Activated naive CD4-positive, alpha-beta T cell treated with anti-CD3 and anti-CD28 coated beads, Interleukin-2, amount 10 ng/mL, durations not matched to agents 7 days and 5 days (primary cell): ENCODE measurements at regions not wholly inside any gene's neighbourhood (a gene's known extent, or its start where the extent isn't known, plus 50 kb on each side); places are given as distances from the start of the nearest gene placed in this dataset.

Experiments
- CTCF ChIA-PET: fragments of 350-600 bp; sonication (Branson Sonifier 250); formaldehyde crosslinking; loops from one replicate; lab custom pipeline; 2021; ENCODE audit warnings: antibody characterized with exemption; lab: Charles Lee
- DNase-seq: peaks from one replicate; pipeline ENCODE4 v3.0.0-alpha.2; 2020
- H3K27ac Mint-ChIP-seq: one replicate; pipeline ENCODE4 v1.8.0; 2021; ENCODE audit warnings: mild to moderate bottlenecking, moderate library complexity, mixed read lengths
- H3K27me3 Mint-ChIP-seq: one replicate; pipeline ENCODE4 v1.8.0; 2021; ENCODE audit warnings: mild to moderate bottlenecking, mixed read lengths
- H3K36me3 Mint-ChIP-seq: one replicate; pipeline ENCODE4 v1.8.0; 2021; ENCODE audit warnings: mixed read lengths
- H3K4me1 Mint-ChIP-seq: one replicate; pipeline ENCODE4 v1.8.0; 2021; ENCODE audit warnings: mixed read lengths
- H3K4me3 Mint-ChIP-seq: one replicate; pipeline ENCODE4 v1.8.0; 2021; ENCODE audit warnings: mild to moderate bottlenecking, moderate library complexity, mixed read lengths
- H3K9me3 Mint-ChIP-seq: one replicate; pipeline ENCODE4 v1.8.0; 2021; ENCODE audit warnings: mixed read lengths

DNA sequence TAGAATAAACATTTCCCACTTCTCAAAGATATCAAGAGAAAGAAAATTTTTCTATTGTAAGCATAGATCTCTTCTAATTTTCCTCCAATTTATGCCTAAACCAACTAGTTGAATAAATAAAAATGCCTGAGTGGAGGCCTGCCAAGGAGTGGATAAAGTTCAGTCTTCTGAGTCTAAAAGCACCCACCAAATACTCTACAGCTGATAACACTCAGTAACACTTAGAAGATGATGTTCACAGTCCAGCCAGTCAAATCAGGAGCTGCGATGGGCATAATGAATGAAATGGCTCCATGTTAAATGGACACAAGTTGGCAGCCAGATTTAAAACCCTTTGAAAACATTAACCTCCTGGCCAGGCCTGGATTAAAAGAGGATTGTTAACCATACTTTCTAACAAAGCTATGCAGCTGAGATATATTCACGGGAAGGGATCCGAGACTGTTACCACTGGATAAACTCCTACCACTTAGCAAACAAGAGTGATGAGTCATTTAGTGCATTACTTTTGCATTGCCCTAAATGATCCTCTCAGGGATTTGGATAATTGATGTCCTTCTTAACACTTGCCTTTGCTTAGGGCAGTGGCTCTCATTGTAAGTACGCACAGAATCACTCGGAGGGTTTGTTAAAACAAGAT is 63.7 kb upstream of the CCDC112 start:
- H3K27ac Mint-ChIP-seq = no peak overlapping the region
- DNase-seq = no peak
- no peaks in the 10 kb centered on the region for H3K4me1 Mint-ChIP-seq
- H3K36me3 Mint-ChIP-seq = no peaks in the 10 kb centered on the region
- no peak overlapping the region for H3K4me3 Mint-ChIP-seq
- no peaks in the 10 kb centered on the region for H3K9me3 Mint-ChIP-seq
- no peaks in the 10 kb centered on the region for H3K27me3 Mint-ChIP-seq
- CTCF ChIA-PET = no interaction called here

DNA sequence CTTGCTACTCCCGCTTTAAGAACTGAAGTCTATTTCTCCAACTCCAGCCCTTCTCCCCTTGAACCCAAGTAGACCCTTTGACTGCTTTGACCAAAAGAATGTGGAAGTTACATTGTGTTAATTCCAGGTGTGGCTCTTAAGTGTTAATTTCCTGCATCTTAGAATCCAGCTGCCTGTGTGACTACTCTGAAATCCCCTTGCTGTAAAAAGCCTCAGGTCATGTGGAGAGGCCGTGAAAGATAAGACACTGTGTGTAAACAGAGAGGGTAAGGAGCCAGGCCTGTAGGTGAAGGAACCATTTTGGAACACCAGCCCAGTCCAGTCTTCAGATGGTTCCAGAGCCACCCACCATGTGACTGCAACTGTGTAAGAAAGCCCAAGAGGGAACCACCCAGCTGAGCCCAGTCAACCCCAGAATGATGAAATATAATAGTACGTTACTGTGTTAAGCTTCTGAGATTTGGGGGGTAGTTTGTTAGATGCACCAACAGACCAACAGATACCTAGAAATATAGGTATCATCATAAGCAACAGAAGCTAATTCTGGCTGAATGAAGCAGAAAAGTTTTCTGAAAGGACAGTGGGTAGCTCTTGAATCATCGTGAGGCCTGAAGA is 59.4 kb upstream of the CCDC112 start:
- DNase-seq = no peak
- no peaks in the 10 kb centered on the region for H3K36me3 Mint-ChIP-seq
- H3K4me3 Mint-ChIP-seq = no peak overlapping the region
- CTCF ChIA-PET = no interaction called here
- H3K27me3 Mint-ChIP-seq = peaks cover 8% of the 10 kb centered on the region
- H3K9me3 Mint-ChIP-seq = no peaks in the 10 kb centered on the region
- H3K4me1 Mint-ChIP-seq = no peaks in the 10 kb centered on the region
- H3K27ac Mint-ChIP-seq = no peak overlapping the region

DNA sequence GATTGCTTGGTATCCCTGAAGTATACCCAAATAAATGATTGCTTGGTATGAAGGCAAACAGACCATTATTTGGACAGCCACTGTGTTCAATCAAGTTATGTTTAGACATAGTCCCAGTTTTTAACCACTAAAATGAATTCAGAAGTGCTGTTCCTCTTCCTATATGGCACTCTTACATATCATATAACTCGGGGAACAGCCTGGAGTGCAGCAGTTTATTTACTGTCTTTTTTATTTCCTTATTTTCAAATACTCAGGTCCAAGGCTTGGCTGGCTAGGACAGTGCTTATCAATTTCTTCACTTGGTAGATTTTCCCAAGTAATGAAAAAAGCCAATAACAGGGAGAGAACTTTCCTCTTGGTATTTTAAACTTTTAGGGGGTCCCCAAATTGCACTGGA is 58.6 kb upstream of the CCDC112 start:
- CTCF ChIA-PET = no interaction called here
- DNase-seq = no peak
- no peak overlapping the region for H3K4me3 Mint-ChIP-seq
- no peaks in the 10 kb centered on the region for H3K36me3 Mint-ChIP-seq
- no peaks in the 10 kb centered on the region for H3K9me3 Mint-ChIP-seq
- H3K27ac Mint-ChIP-seq = no peak overlapping the region
- no peaks in the 10 kb centered on the region for H3K4me1 Mint-ChIP-seq
- peaks cover 8% of the 10 kb centered on the region for H3K27me3 Mint-ChIP-seq

DNA sequence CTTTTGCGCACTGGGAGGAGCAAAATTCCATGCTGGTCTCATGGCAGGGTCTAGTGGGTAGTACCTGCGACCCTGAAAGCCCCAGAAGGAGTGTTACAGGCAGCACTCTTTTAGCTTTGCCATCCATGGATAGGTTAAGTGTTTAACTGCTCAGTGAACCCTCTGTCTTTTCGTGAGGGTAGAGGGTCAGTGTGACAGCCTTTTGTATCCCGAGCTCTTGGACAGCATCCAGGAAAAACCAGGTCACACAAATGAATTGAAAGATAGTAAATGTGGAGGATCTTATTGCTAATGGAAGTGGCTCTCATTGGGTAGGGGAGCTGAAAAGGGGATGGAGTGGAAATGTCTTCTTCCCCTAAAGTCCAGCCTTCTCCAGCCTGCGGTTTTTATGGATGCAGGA is 57.8 kb upstream of the CCDC112 start:
- H3K27ac Mint-ChIP-seq = no peak overlapping the region
- CTCF ChIA-PET = no interaction called here
- no peak for DNase-seq

DNA sequence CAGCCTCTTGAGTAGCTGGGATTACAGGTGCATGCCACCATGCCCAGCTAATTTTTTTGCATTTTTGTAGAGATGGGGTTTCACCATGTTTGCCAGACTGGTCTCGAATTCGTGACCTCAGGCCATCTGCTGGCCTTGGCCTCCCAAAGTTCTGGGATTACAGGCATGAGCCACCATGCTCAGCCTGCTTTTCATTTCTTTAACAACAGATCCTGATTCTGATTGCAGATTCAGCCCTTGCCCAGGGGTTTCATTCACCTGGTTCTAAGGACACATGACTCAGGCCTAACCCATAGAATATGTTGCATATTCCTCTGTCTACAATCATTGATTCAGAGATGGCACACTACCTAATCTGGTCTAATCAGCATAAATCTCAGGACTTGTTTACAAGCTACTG is 56.1 kb upstream of the CCDC112 start:
- Mint-ChIP-seq H3K4me3 (no peak overlapping the region), H3K4me1 (no peaks in the 10 kb centered on the region), H3K27me3 (peaks cover 8% of the 10 kb centered on the region), H3K36me3 (no peaks in the 10 kb centered on the region), H3K9me3 (no peaks in the 10 kb centered on the region), H3K27ac (no peak overlapping the region)
- CTCF ChIA-PET = no interaction called here
- no peak for DNase-seq

More for the DNA sequence above, 57.8 kb upstream of the CCDC112 start:
- Mint-ChIP-seq H3K4me3 (no peak overlapping the region), H3K27me3 (peaks cover 8% of the 10 kb centered on the region), H3K36me3 (no peaks in the 10 kb centered on the region), H3K4me1 (no peaks in the 10 kb centered on the region), H3K9me3 (no peaks in the 10 kb centered on the region)

DNA sequence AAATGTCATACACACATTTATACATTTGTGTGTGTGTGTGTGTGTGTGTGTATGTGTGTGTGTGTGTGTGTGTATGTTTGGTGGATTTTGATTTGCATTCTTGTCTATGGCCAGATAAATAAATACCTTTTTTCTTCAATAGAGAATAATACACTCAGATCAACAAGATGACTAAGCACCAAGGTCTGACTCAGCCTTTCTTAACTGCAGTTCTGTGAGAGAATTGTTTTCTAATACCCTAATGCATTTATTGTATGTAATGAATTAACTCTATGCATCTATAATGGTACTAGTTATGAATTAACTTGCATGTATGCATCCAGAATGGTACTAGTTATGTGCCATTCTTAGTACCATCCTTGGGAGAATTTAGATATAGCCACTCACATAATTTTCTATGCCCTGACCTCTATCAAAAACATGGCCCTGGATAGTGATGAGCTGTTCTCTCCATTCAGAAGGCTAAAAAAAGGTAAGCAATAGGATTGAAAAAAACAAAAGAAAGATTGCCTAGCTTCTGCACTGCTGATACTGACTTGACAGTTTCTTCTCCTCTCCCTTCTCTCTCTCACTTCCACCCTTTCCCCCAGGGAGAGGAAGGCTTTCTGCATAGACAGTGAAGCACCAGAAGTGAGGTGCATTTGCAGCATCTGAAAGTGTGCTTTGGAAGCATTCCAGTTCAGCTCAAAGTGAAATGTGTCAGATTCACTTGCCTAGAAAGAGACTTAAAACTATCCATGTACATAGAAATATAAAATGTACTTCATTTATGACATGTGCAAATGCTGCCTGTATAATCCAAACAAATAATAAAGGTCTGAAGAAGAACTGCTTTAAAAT is 55.1 kb upstream of the CCDC112 start:
- H3K9me3 Mint-ChIP-seq = no peaks in the 10 kb centered on the region
- no peak overlapping the region for H3K27ac Mint-ChIP-seq
- peaks cover 8% of the 10 kb centered on the region for H3K27me3 Mint-ChIP-seq
- H3K4me3 Mint-ChIP-seq = no peak overlapping the region
- CTCF ChIA-PET = no interaction called here
- DNase-seq = no peak
- no peaks in the 10 kb centered on the region for H3K36me3 Mint-ChIP-seq
- H3K4me1 Mint-ChIP-seq = no peaks in the 10 kb centered on the region

DNA sequence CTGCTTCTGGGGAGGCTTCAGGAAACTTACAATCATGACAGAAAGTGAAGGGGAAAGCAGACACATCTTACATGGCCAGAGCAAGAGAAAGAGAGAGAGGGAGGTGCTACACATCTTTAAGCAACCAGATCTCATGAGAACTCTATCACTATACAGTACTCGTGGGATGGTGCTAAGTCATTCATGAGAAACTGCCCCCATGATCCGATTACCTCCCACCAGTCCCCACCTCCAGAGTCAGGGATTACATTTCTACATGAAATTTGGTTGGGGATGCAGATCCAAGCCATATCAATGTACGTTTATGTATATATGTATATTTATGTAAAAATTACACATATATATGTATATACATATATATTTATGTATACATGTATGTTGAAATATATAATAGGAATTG is 54.4 kb upstream of the CCDC112 start:
- H3K4me1 Mint-ChIP-seq = no peaks in the 10 kb centered on the region
- H3K27ac Mint-ChIP-seq = no peak overlapping the region
- H3K27me3 Mint-ChIP-seq = peaks cover 8% of the 10 kb centered on the region
- no peaks in the 10 kb centered on the region for H3K36me3 Mint-ChIP-seq
- DNase-seq = no peak
- no peaks in the 10 kb centered on the region for H3K9me3 Mint-ChIP-seq
- no peak overlapping the region for H3K4me3 Mint-ChIP-seq
- CTCF ChIA-PET = no interaction called here

DNA sequence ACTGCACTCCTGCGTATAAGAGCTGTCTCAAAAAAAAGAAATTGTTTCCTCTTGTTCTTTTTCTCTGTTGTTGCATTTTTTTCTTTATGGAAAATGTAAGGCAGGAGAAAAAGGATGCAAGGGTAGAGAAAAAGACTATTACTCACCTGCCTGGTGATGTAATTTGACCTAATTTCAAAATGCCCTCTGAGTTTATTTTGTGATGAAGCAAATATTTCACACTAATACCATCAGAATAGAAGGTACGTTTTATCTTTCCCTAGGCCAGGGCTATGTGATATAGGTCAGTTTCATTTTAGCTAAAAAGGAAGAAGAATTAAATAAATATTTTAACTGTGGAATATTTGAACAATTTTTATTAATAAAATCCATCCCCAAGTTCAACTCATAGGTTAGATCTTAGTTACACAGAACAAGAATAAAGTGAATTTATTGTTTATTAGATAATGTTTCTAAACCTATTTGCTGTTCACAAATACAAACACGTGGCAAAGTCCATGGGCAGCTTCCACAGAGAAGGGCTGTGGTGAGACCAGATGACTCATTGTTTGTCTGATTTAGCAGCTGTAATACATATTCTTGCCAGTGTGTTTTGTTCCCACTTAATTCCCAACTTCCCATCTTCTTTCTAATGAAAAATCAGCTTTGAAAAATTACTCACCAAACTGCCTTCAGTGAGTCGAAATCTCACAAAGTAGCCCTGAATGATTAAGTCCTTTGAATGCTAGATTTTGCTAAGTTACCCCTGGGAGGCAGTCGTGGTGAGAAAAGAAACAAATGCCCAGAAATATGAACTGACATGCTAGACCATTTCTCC is 52.8 kb upstream of the CCDC112 start:
- no peak for DNase-seq
- H3K4me1 Mint-ChIP-seq = no peaks in the 10 kb centered on the region
- H3K4me3 Mint-ChIP-seq = no peak overlapping the region
- H3K27me3 Mint-ChIP-seq = peaks cover 4% of the 10 kb centered on the region
- H3K36me3 Mint-ChIP-seq = no peaks in the 10 kb centered on the region
- CTCF ChIA-PET = no interaction called here
- H3K9me3 Mint-ChIP-seq = no peaks in the 10 kb centered on the region
- H3K27ac Mint-ChIP-seq = no peak overlapping the region

DNA sequence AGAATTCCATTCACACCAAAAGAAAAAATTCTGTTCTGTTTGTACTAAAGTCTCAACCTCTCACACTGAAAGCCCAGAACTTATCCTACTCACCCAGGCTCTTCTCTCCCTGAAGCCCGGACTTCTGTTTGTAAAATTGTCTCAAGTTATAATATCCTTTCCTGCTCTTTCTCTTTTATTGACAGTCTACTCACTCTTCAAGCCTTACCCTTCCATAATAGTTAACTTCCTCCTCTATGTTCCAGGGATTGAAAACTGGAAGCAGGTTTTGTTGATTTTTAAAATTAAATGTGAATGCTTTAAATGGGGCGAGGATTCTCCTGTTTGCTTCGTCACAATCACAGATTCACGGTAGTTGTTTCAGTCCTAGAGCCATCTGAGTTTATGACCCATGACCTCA is 51.7 kb upstream of the CCDC112 start:
- no peak for DNase-seq
- Mint-ChIP-seq H3K4me1 (no peaks in the 10 kb centered on the region), H3K9me3 (no peaks in the 10 kb centered on the region), H3K36me3 (no peaks in the 10 kb centered on the region), H3K4me3 (no peak overlapping the region), H3K27ac (no peak overlapping the region), H3K27me3 (peaks cover 4% of the 10 kb centered on the region)
- CTCF ChIA-PET = no interaction called here
